HepG2 (cell line): ENCODE measurements at regions not wholly inside any gene's neighbourhood (a gene's known extent, or its start where the extent isn't known, plus 50 kb on each side); places are given as distances from the start of the nearest gene placed in this dataset.

Experiments
- ATAC-seq: fragments of 200-7000 bp; cut with Tn5 transposase; 3 replicates; pipeline ENCODE4 v1.9.1; 2020; ENCODE audit warnings: mild to moderate bottlenecking, moderate library complexity
- BruUV-seq: library from RNA; stranded (reverse); fragments of 400-500 nt; replicated peaks from 2 replicates; lab custom pipeline; 2021; lab: Mats Ljungman, UMichigan
- CTCF ChIA-PET: fragments of 300-600 bp; formaldehyde crosslinking; extraction: SDS; loops from one replicate; lab custom pipeline; 2021; ENCODE audit warnings: low total read pairs, inconsistent platforms, low intra/inter-chr PET ratio; lab: Yijun Ruan, JAX
- POLR2A ChIA-PET: fragments of 350-600 bp; sonication (Branson Sonifier 250); formaldehyde crosslinking; loops from one replicate; lab custom pipeline; 2020; ENCODE audit warnings: antibody characterized with exemption, inconsistent platforms; lab: Yijun Ruan, JAX
- DNase-seq: peaks from one replicate; pipeline ENCODE4 v3.0.0-alpha.2; 2015; ENCODE audit warnings: low spot score
- FAIRE-seq: peaks from 3 replicates; lab custom pipeline; 2011; peaks lifted over from hg19 to GRCh38; lab: Jason Lieb, UNC
- H2AFZ ChIP-seq: one replicate; pipeline ENCODE4 v1.6.1; 2011; ENCODE audit warnings: low read length, inconsistent platforms
- H3K27ac ChIP-seq: fragments of 300-600 bp; 3 replicates; pipeline ENCODE4 v1.8.0; 2011; ENCODE audit warnings: mixed run types, mild to moderate bottlenecking, mixed read lengths, low read length, inconsistent platforms; ENCODE audit not compliant: insufficient read depth; ENCODE audit errors: extremely low read length
- H3K27me3 ChIP-seq, 2 experiments: fragments of 200-600 bp in 1 of 2; 2 replicates in 1 of 2; 3 replicates in 1 of 2; pipeline versions ENCODE4 v1.6.0 to v1.8.0; 2011; ENCODE audit warnings: low read length in 2 of 2, mild to moderate bottlenecking in 2 of 2, moderate library complexity in 2 of 2, inconsistent platforms in 1 of 2; ENCODE audit not compliant: insufficient read depth in 2 of 2, control insufficient read depth in 1 of 2
- H3K36me3 ChIP-seq, 2 experiments: fragments of 200-600 bp in 1 of 2; replicated peaks in 1 of 2; 2 replicates in 1 of 2; 3 replicates in 1 of 2; pipeline versions ENCODE4 v1.5.1 to v1.8.0; 2011; ENCODE audit warnings: low read length in 2 of 2, inconsistent platforms in 1 of 2; ENCODE audit not compliant: insufficient read depth in 2 of 2, control insufficient read depth in 1 of 2
- H3K4me1 ChIP-seq: 2 replicates; pipeline ENCODE4 v1.5.1; 2012; ENCODE audit warnings: low read length, inconsistent platforms; ENCODE audit not compliant: insufficient read depth
- H3K4me2 ChIP-seq: 2 replicates; pipeline ENCODE4 v1.6.0; 2011; ENCODE audit warnings: low read depth, low read length, inconsistent platforms
- H3K4me3 ChIP-seq, 3 experiments: fragments of 200-600 bp in 1 of 3; sonication (generic), shearing (Covaris generic) in 1 of 3; replicated peaks in 1 of 3; 2 replicates each; pipeline ENCODE4 v1.5.1; 2011 to 2016; ENCODE audit warnings: low read length in 3 of 3, inconsistent platforms in 2 of 3, low read depth in 2 of 3, mild to moderate bottlenecking in 2 of 3, control low read depth in 1 of 3, mixed read lengths in 1 of 3; ENCODE audit not compliant: insufficient read depth in 1 of 3
- H3K79me2 ChIP-seq: one replicate; pipeline ENCODE4 v1.6.1; 2011; ENCODE audit warnings: low read length, inconsistent platforms; ENCODE audit not compliant: insufficient read depth
- H3K9ac ChIP-seq: 2 replicates; pipeline ENCODE4 v1.6.0; 2011; ENCODE audit warnings: mild to moderate bottlenecking, low read depth, low read length, inconsistent platforms; ENCODE audit not compliant: insufficient read depth
- H3K9me3 ChIP-seq: 2 replicates; pipeline ENCODE4 v1.5.1; 2012; ENCODE audit warnings: mild to moderate bottlenecking, low read length
- H4K20me1 ChIP-seq: 2 replicates; pipeline ENCODE4 v1.6.0; 2011; ENCODE audit warnings: inconsistent platforms, mild to moderate bottlenecking, low read length, moderate library complexity; ENCODE audit not compliant: insufficient read depth
- BCL6 ChIP-seq: IDR thresholded peaks from 2 replicates; pipeline ENCODE4 v1.6.1; 2016; ENCODE audit warnings: missing genetic modification reagents, missing compliant biosample characterization
- ELF3 ChIP-seq: IDR thresholded peaks from 2 replicates; pipeline ENCODE4 v1.6.1; 2016; ENCODE audit warnings: missing genetic modification reagents, missing compliant biosample characterization
- FOXP1 ChIP-seq, 2 experiments: fragments of 450-650 bp in 1 of 2; IDR thresholded peaks; 2 replicates each; pipeline ENCODE4 v1.6.1; 2017 to 2018; ENCODE audit warnings: antibody characterized with exemption in 1 of 2
- GMEB1 ChIP-seq: sonication (generic); formaldehyde crosslinking; IDR thresholded peaks from 2 replicates; pipeline ENCODE4 v1.5.1; 2020; ENCODE audit warnings: missing genetic modification reagents, mild to moderate bottlenecking, borderline replicate concordance
- HMG20B ChIP-seq: conservative IDR thresholded peaks from 2 replicates; pipeline ENCODE4 v1.6.1; 2016; ENCODE audit warnings: missing genetic modification reagents, missing compliant biosample characterization
- NR2F6 ChIP-seq, 2 experiments: IDR thresholded peaks; 2 replicates each; pipeline ENCODE4 v1.6.1; 2016; ENCODE audit warnings: antibody characterized with exemption in 1 of 2, mild to moderate bottlenecking in 1 of 2
- SPEN ChIP-seq: sonication (generic); formaldehyde crosslinking; IDR thresholded peaks from 2 replicates; pipeline ENCODE4 v1.5.1; 2020; ENCODE audit warnings: low read depth, mild to moderate bottlenecking, missing genetic modification reagents
- ZNF615 ChIP-seq: sonication (generic); formaldehyde crosslinking; IDR thresholded peaks from 2 replicates; pipeline ENCODE4 v1.5.0; 2020; ENCODE audit warnings: mild to moderate bottlenecking, missing genetic modification reagents, borderline replicate concordance
- WGBS: methylation state at CpG from one replicate; pipeline ENCODE4 v1.1.6; 2017; ENCODE audit warnings: low lambda C conversion rate; 5-methylcytosine and 5-hydroxymethylcytosine counted together
- in situ Hi-C: cut with HindIII; loops from 2 replicates; pipeline ENCODE4 v1.10.0; 2017; ENCODE audit warnings: low pct_unique_long_range_greater_than_20kb; ENCODE audit not compliant: extremely low pct_ligation_motif_present
- intact Hi-C: fragments of 100-400 bp; cut with micrococcal nuclease; formaldehyde crosslinking; loops from one replicate; pipeline ENCODE4 v1.10.0; 2022; ENCODE audit not compliant: unreplicated experiment
- TF ChIP-seq, protein P1 (sequence below): sonication (generic); formaldehyde crosslinking; IDR thresholded peaks from 2 replicates; pipeline ENCODE4 v1.5.0; 2020; ENCODE audit warnings: mild to moderate bottlenecking, missing genetic modification reagents, borderline replicate concordance

GRCh38 chr5:29805804-29806203, 1387.7 kb upstream of the CDH6 start (continued):
- TF ChIP-seq, protein P1, sequence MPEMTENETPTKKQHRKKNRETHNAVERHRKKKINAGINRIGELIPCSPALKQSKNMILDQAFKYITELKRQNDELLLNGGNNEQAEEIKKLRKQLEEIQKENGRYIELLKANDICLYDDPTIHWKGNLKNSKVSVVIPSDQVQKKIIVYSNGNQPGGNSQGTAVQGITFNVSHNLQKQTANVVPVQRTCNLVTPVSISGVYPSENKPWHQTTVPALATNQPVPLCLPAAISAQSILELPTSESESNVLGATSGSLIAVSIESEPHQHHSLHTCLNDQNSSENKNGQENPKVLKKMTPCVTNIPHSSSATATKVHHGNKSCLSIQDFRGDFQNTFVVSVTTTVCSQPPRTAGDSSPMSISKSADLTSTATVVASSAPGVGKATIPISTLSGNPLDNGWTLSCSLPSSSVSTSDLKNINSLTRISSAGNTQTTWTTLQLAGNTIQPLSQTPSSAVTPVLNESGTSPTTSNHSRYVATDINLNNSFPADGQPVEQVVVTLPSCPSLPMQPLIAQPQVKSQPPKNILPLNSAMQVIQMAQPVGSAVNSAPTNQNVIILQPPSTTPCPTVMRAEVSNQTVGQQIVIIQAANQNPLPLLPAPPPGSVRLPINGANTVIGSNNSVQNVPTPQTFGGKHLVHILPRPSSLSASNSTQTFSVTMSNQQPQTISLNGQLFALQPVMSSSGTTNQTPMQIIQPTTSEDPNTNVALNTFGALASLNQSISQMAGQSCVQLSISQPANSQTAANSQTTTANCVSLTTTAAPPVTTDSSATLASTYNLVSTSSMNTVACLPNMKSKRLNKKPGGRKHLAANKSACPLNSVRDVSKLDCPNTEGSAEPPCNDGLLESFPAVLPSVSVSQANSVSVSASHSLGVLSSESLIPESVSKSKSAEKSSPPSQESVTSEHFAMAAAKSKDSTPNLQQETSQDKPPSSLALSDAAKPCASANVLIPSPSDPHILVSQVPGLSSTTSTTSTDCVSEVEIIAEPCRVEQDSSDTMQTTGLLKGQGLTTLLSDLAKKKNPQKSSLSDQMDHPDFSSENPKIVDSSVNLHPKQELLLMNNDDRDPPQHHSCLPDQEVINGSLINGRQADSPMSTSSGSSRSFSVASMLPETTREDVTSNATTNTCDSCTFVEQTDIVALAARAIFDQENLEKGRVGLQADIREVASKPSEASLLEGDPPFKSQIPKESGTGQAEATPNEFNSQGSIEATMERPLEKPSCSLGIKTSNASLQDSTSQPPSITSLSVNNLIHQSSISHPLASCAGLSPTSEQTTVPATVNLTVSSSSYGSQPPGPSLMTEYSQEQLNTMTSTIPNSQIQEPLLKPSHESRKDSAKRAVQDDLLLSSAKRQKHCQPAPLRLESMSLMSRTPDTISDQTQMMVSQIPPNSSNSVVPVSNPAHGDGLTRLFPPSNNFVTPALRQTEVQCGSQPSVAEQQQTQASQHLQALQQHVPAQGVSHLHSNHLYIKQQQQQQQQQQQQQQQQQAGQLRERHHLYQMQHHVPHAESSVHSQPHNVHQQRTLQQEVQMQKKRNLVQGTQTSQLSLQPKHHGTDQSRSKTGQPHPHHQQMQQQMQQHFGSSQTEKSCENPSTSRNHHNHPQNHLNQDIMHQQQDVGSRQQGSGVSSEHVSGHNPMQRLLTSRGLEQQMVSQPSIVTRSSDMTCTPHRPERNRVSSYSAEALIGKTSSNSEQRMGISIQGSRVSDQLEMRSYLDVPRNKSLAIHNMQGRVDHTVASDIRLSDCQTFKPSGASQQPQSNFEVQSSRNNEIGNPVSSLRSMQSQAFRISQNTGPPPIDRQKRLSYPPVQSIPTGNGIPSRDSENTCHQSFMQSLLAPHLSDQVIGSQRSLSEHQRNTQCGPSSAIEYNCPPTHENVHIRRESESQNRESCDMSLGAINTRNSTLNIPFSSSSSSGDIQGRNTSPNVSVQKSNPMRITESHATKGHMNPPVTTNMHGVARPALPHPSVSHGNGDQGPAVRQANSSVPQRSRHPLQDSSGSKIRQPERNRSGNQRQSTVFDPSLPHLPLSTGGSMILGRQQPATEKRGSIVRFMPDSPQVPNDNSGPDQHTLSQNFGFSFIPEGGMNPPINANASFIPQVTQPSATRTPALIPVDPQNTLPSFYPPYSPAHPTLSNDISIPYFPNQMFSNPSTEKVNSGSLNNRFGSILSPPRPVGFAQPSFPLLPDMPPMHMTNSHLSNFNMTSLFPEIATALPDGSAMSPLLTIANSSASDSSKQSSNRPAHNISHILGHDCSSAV (CRISPR knock-in tag): no peak

DNA sequence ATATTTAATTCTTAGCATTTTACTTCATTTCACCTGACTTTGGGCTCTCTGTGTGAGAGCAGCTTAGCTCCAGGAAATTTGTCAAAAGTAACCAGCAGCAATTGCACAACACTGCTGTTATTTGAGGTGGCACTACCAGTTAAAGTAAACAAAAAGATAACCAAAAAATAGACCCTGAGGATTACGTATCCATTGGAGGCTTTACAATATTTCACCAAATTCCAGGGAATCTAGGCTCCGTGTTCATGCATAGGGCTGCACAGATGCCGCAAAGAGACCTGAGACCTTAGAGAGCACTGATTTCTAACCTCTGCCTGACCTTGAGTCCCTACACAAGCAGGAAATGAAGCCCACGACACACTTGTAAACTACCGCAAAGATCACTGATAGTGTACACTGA, 1392.7 kb upstream of the CDH6 start:
- DNase-seq: peak; percentile 20
- Histone ChIP-seq H3K27me3 (no peaks in the 10 kb centered on the region), H2AFZ (no peak overlapping the region), H3K4me2 (peak overlapping the region; percentile 49), H4K20me1 (no peaks in the 10 kb centered on the region), H3K4me3 (peak overlapping the region in 1 of 3 experiments; percentile 5; a peak in 1 of 6 replicates), H3K9ac (no peak overlapping the region), H3K4me1 (peaks cover 12% of the 10 kb centered on the region), H3K27ac (no peak overlapping the region), H3K79me2 (no peaks in the 10 kb centered on the region), H3K9me3 (no peaks in the 10 kb centered on the region), H3K36me3 (no peaks in the 10 kb centered on the region)
- ChIA-PET POLR2A (no interaction called here), CTCF (no interaction called here)
- no TSS peak for BruUV-seq
- in situ Hi-C loops: no loop called here
- peak; percentile 34 for FAIRE-seq
- WGBS: 27% methylated on average over 5 of the region's 5 CpGs
- ATAC-seq: peak; percentile 82
- intact Hi-C loops: loop anchor here (5.0 kb wide), 1 partner anchor 43 kb away; no protein-coding TSS in a partner anchor
- TF ChIP-seq ZNF615 (CRISPR knock-in tag) (no peak), BCL6 (CRISPR knock-in tag) (peak; percentile 60; the same call in 1 of the 2 replicates), SPEN (CRISPR knock-in tag) (no peak), FOXP1 (IDR thresholded peaks at IDR 0.05) (no peak), FOXP1 (CRISPR knock-in tag; IDR thresholded peaks at IDR 0.05) (peak; percentile 53), GMEB1 (CRISPR knock-in tag) (no peak), ELF3 (CRISPR knock-in tag) (peak; percentile 61), HMG20B (CRISPR knock-in tag) (peak; percentile 65), NR2F6 (IDR thresholded peaks at IDR 0.05) (0 out of 2 replicates have a peak, but pooled peaks have one; percentile 20), NR2F6 (CRISPR knock-in tag; IDR thresholded peaks at IDR 0.05) (no peak)
